ENCODE measurements at regions not wholly inside any gene's neighbourhood (a gene's known extent, or its start where the extent isn't known, plus 50 kb on each side); places are given as distances from the start of the nearest gene placed in this dataset.
A peak's percentile ranks its signal among the peaks of the same experiment; 100 is the strongest.

DNA sequence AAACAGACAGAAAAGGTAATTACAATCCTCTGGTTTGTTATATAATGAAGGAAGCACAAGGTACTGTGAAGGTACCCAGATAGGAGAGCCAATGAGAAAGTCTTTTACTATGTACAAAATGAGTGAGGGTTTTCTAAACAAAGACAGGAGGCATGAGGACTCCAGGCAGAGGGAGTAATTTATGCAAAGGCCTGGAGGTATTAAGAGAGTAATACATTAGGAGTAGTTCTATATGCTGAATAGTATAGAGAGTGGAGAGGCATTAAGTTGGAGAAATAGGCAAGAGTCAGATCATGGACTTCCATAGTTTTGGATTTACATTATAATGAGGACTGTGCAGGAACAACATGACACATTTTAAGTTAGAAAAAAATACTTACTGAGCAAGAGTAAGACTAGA is 216.0 kb downstream of the SCG2 start:
- no peak for DNase-seq (ENCODE audit: low read depth)

- no peak for DNase-seq (ENCODE audit: low read depth)
Measured at GRCh38 chr2:223386984-223387383, 215.2 kb downstream of the SCG2 start.

- no peak for DNase-seq (ENCODE audit: low read depth)
Measured at GRCh38 chr2:223389624-223390023, 212.5 kb downstream of the SCG2 start.

- no peak for DNase-seq (ENCODE audit: low read depth)
Measured at GRCh38 chr2:223396993-223397392, 205.2 kb downstream of the SCG2 start.

DNA sequence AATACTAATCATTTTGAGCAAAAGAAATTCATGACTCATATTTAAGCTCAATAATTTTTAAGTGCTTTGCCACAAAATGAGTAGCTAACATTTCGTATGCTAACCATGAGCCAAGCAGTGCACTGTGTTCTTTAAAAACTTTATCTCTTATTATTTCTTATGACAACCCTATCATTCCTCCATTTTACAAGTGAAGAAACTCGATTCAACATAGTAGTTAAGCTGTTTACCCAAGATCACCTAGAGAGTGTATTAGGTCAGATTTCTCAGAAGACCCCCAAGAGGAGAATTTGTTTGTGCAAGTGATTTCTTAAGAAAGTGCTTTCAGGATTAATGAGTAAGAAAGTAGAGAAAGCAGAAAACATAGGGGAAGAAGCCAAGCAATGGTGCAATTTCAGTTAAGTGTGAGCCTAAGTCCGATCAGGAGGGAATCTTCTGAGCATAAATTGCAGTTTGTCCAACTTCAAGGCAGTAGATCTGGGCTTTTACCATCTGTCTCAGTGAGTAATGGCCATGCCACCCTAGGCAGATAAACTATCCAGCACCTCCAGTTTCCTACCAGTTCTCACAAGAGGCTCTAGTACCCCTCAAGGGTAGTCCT is 202.7 kb downstream of the SCG2 start:
- DNase-seq (ENCODE audit: low read depth), result no peak

GRCh38 chr2:223404616-223405015 is 197.5 kb downstream of the SCG2 start:
- no peak for DNase-seq (ENCODE audit: low read depth)

DNA sequence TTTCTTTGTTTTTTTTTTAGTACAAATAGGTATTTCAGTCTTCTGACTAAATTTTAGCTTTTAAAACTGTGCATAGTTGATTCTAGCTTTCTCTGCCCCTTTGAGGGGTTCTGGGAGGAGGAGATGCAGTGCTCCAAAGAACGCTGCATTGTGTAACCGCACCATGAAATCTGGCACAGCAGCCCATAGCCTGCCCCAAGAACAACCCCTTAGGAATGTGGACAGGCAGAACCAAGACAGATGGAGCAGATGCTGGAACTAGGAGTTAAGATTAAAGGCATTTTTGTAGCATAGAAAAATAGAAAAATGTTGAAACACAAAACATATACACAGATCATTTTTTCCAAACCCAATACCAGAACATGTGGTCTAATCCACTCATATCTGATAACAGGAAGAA is 187.5 kb downstream of the SCG2 start:
- peak; percentile 59 for DNase-seq (ENCODE audit: low read depth)

GRCh38 chr2:223415071-223415470 is 187.1 kb downstream of the SCG2 start:
- DNase-seq (ENCODE audit: low read depth), result no peak

DNA sequence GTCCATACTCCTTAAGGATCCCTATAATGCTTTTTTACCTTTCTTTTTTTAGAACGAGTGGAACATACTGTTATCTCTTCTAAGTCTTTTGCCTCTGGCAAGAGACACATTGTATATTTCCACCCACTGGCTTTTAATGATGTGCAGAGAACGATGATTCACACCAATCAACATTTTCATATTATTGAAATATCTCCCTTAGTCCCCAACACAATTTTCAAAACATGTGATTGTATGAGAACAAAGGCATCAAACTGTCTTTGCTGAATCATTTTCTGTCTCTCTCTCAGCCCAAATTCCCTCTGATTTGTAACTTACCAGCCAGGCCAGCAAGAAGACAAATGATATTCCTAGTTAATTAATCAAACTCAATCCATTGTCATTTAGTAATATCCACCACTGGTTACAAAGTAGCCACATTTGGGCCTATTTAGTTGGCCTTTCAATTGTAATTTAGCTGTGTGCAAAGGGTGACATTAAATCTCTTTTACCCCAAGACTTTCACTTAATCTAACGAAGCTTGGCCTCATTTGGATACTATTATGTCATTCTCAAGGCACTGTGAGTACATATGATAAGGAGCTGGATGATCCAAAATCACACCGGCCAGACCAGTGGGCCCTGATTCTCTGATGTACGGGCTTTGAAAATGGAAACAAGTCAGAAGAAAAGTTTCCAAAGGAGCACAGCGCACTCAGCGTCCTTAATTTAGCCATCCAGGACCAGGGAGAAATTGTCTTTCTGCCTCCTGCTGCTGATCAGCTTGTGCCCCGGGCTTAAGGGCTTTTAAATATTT is 185.1 kb downstream of the SCG2 start:
- DNase-seq (ENCODE audit: low read depth), result peak; percentile 62

- DNase-seq (ENCODE audit: low read depth), result peak; percentile 63
Measured at GRCh38 chr2:223418131-223418530, 184.0 kb downstream of the SCG2 start.

DNA sequence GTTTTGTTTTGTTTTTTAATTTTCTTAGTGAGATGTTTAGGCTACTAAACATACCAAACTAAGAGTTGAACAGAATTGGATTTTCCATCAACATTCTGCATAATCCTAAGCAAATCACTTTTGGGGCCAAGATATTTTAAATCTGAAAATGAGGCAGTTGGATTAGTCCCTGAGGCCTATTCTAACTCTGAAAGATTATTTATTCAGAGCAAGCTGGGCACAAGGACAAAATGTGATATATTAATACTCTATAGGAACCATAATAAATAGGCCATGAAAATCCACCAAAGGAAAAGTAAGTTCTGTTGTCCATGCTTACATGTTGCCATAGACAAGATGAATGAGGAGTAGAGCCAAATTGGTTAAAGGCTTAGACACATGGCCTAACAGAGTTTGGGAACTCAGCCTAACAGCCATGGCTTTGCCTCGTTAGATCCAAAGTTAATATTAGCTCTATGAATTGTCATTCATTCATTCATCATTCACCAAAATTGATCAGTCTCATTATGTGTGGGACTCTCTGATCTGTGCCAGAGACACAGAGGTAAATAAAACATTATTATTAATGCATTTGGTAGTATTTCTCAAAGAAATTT is 183.5 kb downstream of the SCG2 start:
- DNase-seq (ENCODE audit: low read depth), result no peak

DNA sequence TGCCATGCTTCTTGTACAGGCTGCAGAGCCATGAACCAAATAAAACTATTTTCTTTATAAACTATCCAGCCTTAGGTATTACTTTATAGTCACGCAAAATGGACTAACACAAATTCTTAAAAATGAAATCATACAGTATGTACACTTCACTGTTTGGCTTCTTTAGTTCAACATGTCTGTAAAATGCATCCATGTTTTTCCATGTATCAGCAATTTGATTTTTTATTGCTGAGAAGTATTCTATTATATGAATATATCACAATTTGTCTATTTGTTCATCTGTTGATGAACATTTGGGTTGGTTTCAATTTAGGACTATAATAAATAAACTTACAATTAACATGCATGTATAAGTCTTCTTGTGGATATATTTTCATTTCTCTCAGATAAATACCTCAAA is 182.1 kb downstream of the SCG2 start:
- no peak for DNase-seq (ENCODE audit: low read depth)

DNA sequence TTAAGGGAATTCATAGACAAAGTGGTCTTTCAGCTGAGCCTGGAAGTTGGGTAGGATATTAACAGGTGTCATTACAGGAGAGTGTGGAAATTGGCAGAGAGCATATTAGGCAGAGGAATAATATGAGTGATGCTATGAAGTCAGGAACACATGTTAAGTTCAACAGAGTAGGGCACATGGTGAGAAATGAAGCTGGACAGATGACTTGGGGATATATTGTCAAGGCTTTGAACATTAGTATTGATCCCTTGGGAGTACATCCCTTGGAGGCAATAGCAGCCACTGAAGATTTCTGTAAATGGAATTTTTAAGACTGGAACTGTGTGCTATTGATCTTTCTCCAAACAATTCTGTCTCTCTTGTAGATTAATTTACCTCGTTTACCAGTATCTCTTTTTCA is 170.7 kb downstream of the SCG2 start:
- DNase-seq (ENCODE audit: low read depth), result no peak

DNA sequence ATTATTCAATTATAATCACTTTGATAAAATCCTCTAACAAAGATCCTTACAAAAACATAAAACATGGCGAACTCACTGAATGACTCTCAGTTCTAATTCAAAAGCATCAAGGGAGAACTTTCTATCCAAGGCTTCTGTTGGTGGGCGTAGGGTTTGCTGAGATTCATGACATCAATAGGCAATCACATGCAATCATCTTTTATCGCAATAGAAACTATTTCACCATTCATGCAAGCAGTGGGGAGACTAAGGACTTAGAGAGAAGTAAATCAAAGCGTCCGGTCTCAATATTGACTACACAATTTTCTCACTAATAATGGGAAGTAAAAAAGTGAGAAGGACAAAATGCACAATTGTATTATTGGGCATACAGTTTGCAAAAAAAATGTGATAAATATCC is 168.7 kb downstream of the SCG2 start:
- no peak for DNase-seq (ENCODE audit: low read depth)

DNA sequence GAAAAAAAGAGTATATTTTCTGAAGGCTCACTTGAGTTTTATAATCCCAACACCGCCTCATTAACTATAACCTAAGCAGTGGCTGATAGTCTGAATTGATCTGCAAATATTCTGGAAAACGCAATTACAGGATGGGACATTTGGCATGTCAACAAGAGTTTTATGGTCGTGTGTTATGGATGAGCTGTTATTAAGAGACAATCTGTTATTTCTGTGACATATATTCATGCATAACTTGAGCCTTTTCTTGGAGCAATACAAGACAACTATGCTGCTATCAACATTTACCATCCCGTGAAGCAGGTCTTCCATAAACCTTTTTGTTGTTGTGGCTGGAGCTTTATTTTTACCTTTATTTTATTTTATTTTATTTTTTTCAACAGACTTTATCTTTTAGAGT is 164.4 kb downstream of the SCG2 start:
- DNase-seq (ENCODE audit: low read depth), result no peak

DNA sequence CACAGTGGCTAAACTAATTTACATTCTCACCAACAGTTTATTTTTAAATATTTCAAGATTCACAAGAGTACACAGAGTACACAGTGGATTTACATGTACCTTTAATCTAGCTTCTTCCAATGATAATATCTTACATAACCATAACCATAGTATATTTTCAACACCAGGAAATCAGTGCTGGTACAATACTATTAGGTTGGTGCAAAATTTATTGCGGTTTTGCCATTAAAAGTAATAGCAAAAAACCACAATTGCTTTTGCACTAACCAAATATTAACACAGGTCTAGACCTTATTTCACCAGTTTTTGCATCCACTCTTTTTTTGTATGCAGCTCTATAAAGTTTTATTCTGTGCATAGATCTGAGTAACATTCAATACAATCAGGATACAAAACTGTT is 163.0 kb downstream of the SCG2 start:
- DNase-seq (ENCODE audit: low read depth), result no peak

GRCh38 chr2:223439786-223440185 is 162.4 kb downstream of the SCG2 start:
- no peak for DNase-seq (ENCODE audit: low read depth)

- DNase-seq (ENCODE audit: low read depth), result peak; percentile 47
Measured at GRCh38 chr2:223442847-223443246, 159.3 kb downstream of the SCG2 start.

DNA sequence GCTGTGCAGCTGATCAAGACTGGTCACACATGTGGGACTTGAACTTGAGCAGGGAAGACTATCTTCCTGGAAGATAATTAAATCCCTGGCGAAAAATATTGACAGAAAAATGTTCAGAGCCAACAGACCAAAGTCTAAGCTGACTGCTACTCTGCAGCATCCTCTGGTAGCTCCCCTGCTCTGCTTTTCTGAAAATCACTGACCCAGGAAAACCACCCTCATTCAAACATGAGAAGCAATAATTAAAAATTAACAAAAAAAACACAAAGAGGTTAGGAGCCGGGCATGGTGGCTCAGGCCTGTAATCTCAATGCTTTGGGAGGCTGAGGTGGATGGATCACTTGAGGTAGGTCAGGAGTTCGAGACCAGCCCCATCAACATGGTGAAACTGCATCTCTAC is 151.9 kb downstream of the SCG2 start:
- DNase-seq (ENCODE audit: low read depth), result no peak

DNA sequence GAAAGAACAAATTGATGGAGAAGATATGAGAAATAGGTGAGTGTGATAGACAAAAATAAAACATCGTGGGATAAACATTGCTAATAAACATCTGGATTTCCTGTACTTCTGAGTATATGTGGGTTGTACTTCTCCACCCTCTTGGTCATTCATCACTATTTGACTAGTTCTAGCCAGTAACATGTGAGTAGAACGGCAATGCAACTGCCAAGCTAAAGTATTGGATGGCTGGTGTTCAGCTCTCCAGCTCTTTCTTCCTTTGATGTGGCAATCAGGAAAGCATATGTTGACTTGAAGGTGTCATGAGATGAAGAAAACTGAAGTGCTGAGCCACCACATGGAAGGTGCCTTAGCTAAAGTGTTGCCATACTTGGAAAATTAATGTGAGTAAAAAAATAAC is 144.9 kb downstream of the SCG2 start:
- no peak for DNase-seq (ENCODE audit: low read depth)

- peak; percentile 42 for DNase-seq (ENCODE audit: low read depth)
Measured at GRCh38 chr2:223459328-223459939, 142.7 kb downstream of the SCG2 start.

- DNase-seq (ENCODE audit: low read depth), result no peak
Measured at GRCh38 chr2:223460209-223460608, 142.0 kb downstream of the SCG2 start.

DNA sequence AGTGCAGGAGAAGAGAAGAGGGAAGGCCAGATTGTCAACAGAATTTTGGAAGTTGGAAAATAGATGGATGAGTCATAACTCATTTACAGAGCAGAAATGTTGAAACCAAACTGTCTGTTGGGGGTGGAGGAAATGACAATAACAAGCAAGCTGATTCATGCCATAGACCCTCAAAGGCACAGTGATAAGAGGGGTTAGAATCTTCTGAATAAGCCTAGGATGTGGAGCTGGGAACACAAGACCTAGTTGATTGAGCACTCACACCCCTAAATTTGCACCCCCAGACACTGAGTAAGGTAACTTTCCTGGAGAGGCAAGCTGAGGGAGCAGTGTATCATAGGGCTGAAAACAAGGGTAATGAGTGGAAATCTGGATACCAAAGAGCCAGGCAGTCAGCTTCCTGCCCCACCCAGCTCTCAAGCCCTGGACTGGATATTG is 141.4 kb downstream of the SCG2 start:
- peak; percentile 86 for DNase-seq (ENCODE audit: low read depth)

Data from EH (cell line).